CD4-positive, alpha-beta T cell (primary cell): ENCODE measurements at regions not wholly inside any gene's neighbourhood (a gene's known extent, or its start where the extent isn't known, plus 50 kb on each side); places are given as distances from the start of the nearest gene placed in this dataset.

Experiments
- ATAC-seq: fragments of 200-7000 bp; cut with Tn5 transposase; one replicate; pipeline ENCODE4 v1.10.0; 2022; ENCODE audit warnings: mild to moderate bottlenecking; ENCODE audit not compliant: poor library complexity
- CTCF ChIA-PET: fragments of 350-600 bp; sonication (Branson Sonifier 250); formaldehyde crosslinking; loops from one replicate; lab custom pipeline; 2021; ENCODE audit warnings: antibody characterized with exemption, inconsistent platforms; lab: Charles Lee
- POLR2A ChIA-PET: fragments of 350-600 bp; sonication (Branson Sonifier 250); formaldehyde crosslinking; loops from one replicate; lab custom pipeline; 2021; ENCODE audit warnings: antibody characterized with exemption, inconsistent platforms; lab: Charles Lee
- DNase-seq, 14 experiments: peaks; one replicate each; pipeline ENCODE4 v3.0.0-alpha.2; 2013 to 2020; ENCODE audit warnings: mixed read lengths in 2 of 14
- H3K27ac ChIP-seq, 2 donors: one replicate each; pipeline versions ENCODE4 v1.5.1 to v1.7.0; 2013; ENCODE audit warnings: low read length in 2 of 2, low read depth in 1 of 2, mild to moderate bottlenecking in 1 of 2
- H3K27me3 ChIP-seq, 2 experiments: 1 replicate in 1 of 2; 2 replicates in 1 of 2; pipeline versions ENCODE4 v1.6.1 to v1.7.0; 2013; ENCODE audit warnings: low read length in 2 of 2, control low read depth in 1 of 2, mild to moderate bottlenecking in 1 of 2, moderate library complexity in 1 of 2; ENCODE audit not compliant: insufficient read depth in 2 of 2, control insufficient read depth in 1 of 2
- H3K36me3 ChIP-seq: one replicate; pipeline ENCODE4 v1.6.1; 2013; ENCODE audit warnings: low read length, control low read depth; ENCODE audit not compliant: insufficient read depth
- H3K4me1 ChIP-seq: one replicate; pipeline ENCODE4 v1.6.1; 2013; ENCODE audit warnings: low read length, control low read depth; ENCODE audit not compliant: insufficient read depth
- H3K4me3 ChIP-seq: one replicate; pipeline ENCODE4 v1.5.1; 2013; ENCODE audit warnings: mild to moderate bottlenecking, low read length, moderate library complexity
- H3K9me3 ChIP-seq, 2 experiments: 1 replicate in 1 of 2; 2 replicates in 1 of 2; pipeline versions ENCODE4 v1.6.1 to v1.7.0; 2013; ENCODE audit warnings: low read length in 2 of 2, mild to moderate bottlenecking in 2 of 2, control low read depth in 1 of 2, moderate library complexity in 1 of 2; ENCODE audit not compliant: control insufficient read depth in 1 of 2, insufficient read depth in 1 of 2
- H3K27ac Mint-ChIP-seq: one replicate; pipeline ENCODE4 v1.8.0; 2020; ENCODE audit warnings: mixed read lengths
- H3K27me3 Mint-ChIP-seq: one replicate; pipeline ENCODE4 v1.8.0; 2021; ENCODE audit warnings: mixed read lengths
- H3K36me3 Mint-ChIP-seq: one replicate; pipeline ENCODE4 v1.8.0; 2021; ENCODE audit warnings: low read depth, mixed read lengths
- H3K4me1 Mint-ChIP-seq: one replicate; pipeline ENCODE4 v1.8.0; 2021; ENCODE audit warnings: low read depth, mixed read lengths
- H3K4me3 Mint-ChIP-seq: one replicate; pipeline ENCODE4 v1.8.0; 2020; ENCODE audit warnings: mild to moderate bottlenecking, mixed read lengths
- H3K9me3 Mint-ChIP-seq: one replicate; pipeline ENCODE4 v1.8.0; 2020; ENCODE audit warnings: mixed read lengths
- intact Hi-C, 2 experiments: fragments of 100-400 bp; cut with DNase I in 1 of 2; cut with micrococcal nuclease in 1 of 2; formaldehyde crosslinking; loops; one replicate each; pipeline versions ENCODE4 v1.15.1 to v1.9.0; 2023 to 2025; cut with DNase I, micrococcal nuclease
- TF ChIP-seq, protein P1 (sequence below): fragments of 200-600 bp; IDR thresholded peaks from one replicate; pipeline ENCODE4 v1.8.0; 2022; ENCODE audit warnings: antibody characterized with exemption, mild to moderate bottlenecking

DNA sequence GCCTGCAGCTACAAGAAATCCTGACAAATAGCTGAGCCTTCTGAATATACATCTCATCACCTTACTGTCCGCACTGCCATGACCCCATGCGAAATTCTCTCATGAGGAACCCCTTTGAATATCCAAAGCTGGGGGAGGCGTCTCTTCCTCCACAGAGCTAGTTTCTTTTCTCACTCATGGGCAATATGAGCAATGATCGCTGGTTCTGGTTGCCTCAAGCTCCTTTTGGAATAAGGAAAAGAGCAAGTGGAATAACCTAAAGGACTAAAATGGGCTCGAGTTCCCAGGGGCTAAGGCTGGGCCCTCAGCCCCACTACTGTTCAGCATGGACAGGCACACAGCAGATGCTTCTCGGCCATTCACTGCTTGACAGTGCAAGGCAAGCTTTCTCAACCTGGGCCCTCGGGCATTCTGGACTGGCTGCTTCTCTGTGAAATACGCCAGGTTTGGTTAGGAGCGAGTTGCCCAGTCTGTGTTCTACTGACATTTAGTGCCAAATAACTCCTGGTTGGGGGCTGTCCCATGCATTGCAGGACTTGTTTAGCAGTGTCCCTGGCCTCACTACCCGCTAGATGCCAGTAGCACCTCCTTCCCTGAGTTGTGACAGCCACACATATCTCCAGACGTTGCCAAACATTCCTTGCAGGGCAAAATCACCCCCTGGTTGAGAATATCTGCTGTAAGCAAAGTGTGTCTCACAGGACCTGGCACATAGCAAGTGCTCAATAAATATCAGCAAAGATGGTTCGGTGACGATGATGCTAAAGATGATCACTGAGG lies 156.8 kb downstream of the CEBPB start:
- DNase-seq: no peak
- Histone ChIP-seq H3K27me3 (no peaks in the 10 kb centered on the region), H3K36me3 (no peaks in the 10 kb centered on the region), H3K4me1 (peaks cover 20% of the 10 kb centered on the region), H3K27ac (no peak overlapping the region), H3K9me3 (no peaks in the 10 kb centered on the region), H3K4me3 (no peak overlapping the region)
- TF ChIP-seq, protein P1, sequence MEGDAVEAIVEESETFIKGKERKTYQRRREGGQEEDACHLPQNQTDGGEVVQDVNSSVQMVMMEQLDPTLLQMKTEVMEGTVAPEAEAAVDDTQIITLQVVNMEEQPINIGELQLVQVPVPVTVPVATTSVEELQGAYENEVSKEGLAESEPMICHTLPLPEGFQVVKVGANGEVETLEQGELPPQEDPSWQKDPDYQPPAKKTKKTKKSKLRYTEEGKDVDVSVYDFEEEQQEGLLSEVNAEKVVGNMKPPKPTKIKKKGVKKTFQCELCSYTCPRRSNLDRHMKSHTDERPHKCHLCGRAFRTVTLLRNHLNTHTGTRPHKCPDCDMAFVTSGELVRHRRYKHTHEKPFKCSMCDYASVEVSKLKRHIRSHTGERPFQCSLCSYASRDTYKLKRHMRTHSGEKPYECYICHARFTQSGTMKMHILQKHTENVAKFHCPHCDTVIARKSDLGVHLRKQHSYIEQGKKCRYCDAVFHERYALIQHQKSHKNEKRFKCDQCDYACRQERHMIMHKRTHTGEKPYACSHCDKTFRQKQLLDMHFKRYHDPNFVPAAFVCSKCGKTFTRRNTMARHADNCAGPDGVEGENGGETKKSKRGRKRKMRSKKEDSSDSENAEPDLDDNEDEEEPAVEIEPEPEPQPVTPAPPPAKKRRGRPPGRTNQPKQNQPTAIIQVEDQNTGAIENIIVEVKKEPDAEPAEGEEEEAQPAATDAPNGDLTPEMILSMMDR: no peak
- intact Hi-C loops: no loop called here
- CTCF ChIA-PET: no interaction called here
- POLR2A ChIA-PET: interaction anchor here (0.6 kb wide), 1 partner anchor 36 kb away, joined by 4 read pairs; no protein-coding TSS in a partner anchor
- Mint-ChIP-seq H3K9me3 (no peaks in the 10 kb centered on the region), H3K36me3 (no peaks in the 10 kb centered on the region), H3K27me3 (no peaks in the 10 kb centered on the region), H3K4me1 (peaks cover 10% of the 10 kb centered on the region), H3K27ac (no peak overlapping the region), H3K4me3 (no peak overlapping the region)
- no peak for ATAC-seq

DNA sequence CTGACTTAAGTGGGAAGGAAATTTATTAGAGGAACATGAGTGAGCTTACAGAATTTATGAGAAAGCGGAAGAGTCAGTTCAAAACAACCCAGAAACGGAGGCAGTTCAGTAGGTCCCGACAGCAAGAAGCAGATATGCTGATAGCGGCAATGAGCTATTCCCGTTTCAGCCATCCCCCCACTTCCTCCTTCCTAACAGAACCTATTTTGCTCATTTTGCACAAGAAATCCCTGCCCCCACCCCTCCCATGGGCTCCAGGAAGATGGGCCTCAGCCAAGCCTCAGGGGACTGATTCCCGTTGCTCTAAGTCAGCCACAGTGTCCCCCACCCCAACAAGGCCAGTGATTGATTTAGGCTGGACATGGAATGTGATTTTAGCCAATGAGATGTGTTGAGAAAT lies 157.5 kb downstream of the CEBPB start:
- intact Hi-C loops: no loop called here
- no peak overlapping the region for H3K4me3 Mint-ChIP-seq
- Histone ChIP-seq H3K27me3 (no peaks in the 10 kb centered on the region), H3K4me3 (no peak overlapping the region), H3K9me3 (no peaks in the 10 kb centered on the region), H3K27ac (no peak overlapping the region), H3K4me1 (peaks cover 20% of the 10 kb centered on the region), H3K36me3 (no peaks in the 10 kb centered on the region)
- ATAC-seq (no peak), DNase-seq (peak in 2 of 14 experiments; percentile 23 to 29)
- TF ChIP-seq, protein P1: no peak
- no peaks in the 10 kb centered on the region for H3K9me3 Mint-ChIP-seq
- ChIA-PET POLR2A (no interaction called here), CTCF (no interaction called here)
- no peaks in the 10 kb centered on the region for H3K36me3 Mint-ChIP-seq
- no peak overlapping the region for H3K27ac Mint-ChIP-seq
- H3K27me3 Mint-ChIP-seq: no peaks in the 10 kb centered on the region
- peaks cover 10% of the 10 kb centered on the region for H3K4me1 Mint-ChIP-seq

DNA sequence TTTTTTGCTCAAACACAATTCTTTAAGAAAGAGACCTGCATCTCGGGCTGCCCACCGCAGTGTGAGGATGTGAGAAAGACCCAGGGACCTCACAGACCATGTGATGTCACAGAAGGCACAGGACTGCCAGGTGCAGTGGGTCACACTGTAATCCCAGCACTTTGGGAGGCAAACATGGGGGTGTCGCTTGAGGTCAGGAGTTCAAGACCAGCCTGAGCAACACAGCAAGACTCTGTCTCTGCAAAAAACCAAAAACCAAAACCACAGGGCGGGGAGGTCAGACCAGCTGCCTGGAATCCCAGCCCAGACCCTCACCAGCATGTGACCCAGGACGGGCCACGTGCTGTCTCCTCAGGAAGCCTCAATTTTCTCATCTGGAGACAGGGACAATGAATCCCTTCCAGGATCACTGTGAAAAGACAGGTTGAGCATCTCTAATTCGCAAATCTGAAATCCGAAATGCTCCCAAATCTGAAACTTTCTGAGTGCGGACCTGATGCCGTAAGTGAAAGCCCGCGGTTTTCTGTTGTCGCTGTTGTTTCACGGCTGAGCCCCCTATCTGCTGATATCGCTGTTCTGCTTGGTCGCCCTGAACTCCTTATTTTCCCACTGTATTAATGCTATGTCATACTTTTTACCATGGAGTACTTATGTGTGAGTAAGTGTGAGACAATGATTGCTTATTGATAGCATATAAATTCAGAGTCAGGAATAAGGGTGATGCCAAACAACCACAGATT lies 159.5 kb upstream of the PTPN1 start:
- TF ChIP-seq, protein P1: no peak
- no peak for DNase-seq
- Histone ChIP-seq H3K27ac (no peak overlapping the region), H3K4me1 (peaks cover 22% of the 10 kb centered on the region), H3K36me3 (no peaks in the 10 kb centered on the region), H3K9me3 (no peaks in the 10 kb centered on the region), H3K4me3 (no peak overlapping the region), H3K27me3 (no peaks in the 10 kb centered on the region)
- Mint-ChIP-seq H3K27ac (no peak overlapping the region), H3K4me1 (peaks cover 10% of the 10 kb centered on the region), H3K27me3 (no peaks in the 10 kb centered on the region), H3K36me3 (no peaks in the 10 kb centered on the region), H3K9me3 (no peaks in the 10 kb centered on the region), H3K4me3 (no peak overlapping the region)
- POLR2A ChIA-PET: no interaction called here
- CTCF ChIA-PET: no interaction called here
- intact Hi-C loops: no loop called here
- ATAC-seq: no peak
